GM20000 (cell line): ENCODE measurements at regions not wholly inside any gene's neighbourhood (a gene's known extent, or its start where the extent isn't known, plus 50 kb on each side); places are given as distances from the start of the nearest gene placed in this dataset.

Experiments used
- DNase-seq: peaks from one replicate; pipeline ENCODE4 v3.0.0; 2012; ENCODE audit warnings: low spot score
- CTCF ChIP-seq: IDR thresholded peaks from 2 replicates; pipeline ENCODE4 v1.5.1; 2012; ENCODE audit warnings: mild to moderate bottlenecking, control low read depth; ENCODE audit errors: extremely low read depth, missing control alignments

DNA sequence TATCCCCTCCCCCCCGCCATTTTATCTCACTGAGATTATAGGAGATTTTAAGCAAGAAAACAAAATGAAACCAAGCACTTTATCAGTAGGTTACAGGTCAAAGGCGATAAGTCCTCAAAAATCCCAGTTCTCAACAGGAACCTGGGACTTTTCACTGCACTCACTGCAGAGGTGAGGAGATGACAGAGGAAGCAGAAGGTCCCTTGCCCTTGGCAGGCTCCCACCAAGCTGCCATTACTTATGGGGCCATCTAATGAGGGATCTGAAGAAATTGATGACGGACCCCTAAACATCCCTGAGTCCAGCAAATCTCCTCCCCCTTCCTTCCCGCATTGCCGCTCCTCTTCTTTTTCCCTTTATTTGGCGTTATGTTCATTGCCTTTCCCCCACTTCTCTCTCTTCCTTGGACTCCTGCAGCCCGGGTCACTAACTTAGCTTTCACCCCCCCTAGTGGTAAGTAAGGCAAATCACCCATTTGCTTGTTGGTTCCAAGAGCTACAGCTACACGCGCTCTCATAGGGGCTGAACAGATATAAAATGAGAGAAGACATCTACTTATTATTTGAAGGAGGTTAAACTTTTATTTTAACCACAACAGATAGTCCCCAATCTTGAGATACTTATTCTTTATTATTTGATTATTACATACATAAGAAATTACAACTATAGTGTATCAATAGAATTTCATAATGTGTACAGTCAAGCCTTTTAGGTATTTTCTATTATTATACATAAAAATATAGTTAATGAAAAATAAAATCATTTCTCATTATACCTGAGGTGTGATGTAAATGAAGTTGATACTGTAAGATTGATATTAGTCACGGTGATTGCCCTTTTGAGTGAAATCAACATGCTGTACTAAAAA, 52.0 kb upstream of the ARGLU1 start:
- TF ChIP-seq CTCF: peak; percentile 75
- DNase-seq: peak; percentile 62
